Vagina (tissue), 2 donors: ENCODE measurements at regions not wholly inside any gene's neighbourhood (a gene's known extent, or its start where the extent isn't known, plus 50 kb on each side); places are given as distances from the start of the nearest gene placed in this dataset.

Experiments used
- POLR2AphosphoS5 ChIP-seq, 2 donors: sonication (generic); formaldehyde crosslinking; IDR thresholded peaks; one replicate each; pipeline ENCODE4 v1.9.0; 2017; ENCODE audit warnings: antibody characterized with exemption in 2 of 2, mild to moderate bottlenecking in 2 of 2, low read depth in 1 of 2; ENCODE audit not compliant: insufficient read depth in 1 of 2
- TF ChIP-seq, protein P1 (sequence below), 3 experiments: fragments of 450-650 bp in 2 of 3; fragments of 200-600 bp in 1 of 3; sonication (generic) in 1 of 3; IDR thresholded peaks; one replicate each; pipeline ENCODE4 v1.5.1; 2017 to 2019; ENCODE audit warnings: antibody characterized with exemption in 3 of 3, mild to moderate bottlenecking in 2 of 3, moderate library complexity in 2 of 3

DNA sequence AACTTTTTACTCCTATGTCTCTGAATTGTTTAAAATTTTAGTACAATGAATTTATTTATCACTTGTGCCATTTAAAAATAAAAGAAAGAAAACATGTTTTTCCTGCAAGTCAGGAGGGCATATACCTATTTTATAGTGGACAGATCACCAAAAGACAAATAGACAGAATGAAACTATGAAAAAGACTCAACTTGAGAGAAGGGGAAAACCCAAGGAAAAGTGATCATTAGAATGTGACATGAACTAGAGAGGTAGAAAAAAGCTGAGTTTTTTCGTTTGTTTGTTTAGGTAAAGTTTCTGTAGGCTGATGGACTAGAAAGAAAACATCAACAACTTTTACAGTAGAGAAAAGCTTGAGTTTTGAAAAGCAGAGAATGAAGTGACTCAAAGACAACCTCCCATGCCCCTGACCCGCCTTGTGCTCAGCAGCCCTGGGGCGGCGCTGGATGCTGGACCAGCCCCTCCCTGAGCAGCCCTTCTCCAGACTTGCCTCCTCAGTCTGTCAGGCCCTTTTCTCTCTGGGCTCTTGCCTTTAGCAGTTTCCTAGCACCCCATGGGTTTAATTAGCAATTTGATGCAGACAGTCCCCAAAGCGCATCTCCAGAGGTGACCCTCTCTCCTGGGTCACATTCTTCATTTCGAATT lies 95.1 kb upstream of the ARID2 start:
- TF ChIP-seq, protein P1, sequence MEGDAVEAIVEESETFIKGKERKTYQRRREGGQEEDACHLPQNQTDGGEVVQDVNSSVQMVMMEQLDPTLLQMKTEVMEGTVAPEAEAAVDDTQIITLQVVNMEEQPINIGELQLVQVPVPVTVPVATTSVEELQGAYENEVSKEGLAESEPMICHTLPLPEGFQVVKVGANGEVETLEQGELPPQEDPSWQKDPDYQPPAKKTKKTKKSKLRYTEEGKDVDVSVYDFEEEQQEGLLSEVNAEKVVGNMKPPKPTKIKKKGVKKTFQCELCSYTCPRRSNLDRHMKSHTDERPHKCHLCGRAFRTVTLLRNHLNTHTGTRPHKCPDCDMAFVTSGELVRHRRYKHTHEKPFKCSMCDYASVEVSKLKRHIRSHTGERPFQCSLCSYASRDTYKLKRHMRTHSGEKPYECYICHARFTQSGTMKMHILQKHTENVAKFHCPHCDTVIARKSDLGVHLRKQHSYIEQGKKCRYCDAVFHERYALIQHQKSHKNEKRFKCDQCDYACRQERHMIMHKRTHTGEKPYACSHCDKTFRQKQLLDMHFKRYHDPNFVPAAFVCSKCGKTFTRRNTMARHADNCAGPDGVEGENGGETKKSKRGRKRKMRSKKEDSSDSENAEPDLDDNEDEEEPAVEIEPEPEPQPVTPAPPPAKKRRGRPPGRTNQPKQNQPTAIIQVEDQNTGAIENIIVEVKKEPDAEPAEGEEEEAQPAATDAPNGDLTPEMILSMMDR (IDR thresholded peaks at IDR 0.05) = no peak
- no peak for TF ChIP-seq POLR2AphosphoS5 (IDR thresholded peaks at IDR 0.05; ENCODE audit: insufficient read depth in 1 of 2, low read depth in 1 of 2)
